ENCODE measurements at regions not wholly inside any gene's neighbourhood (a gene's known extent, or its start where the extent isn't known, plus 50 kb on each side); places are given as distances from the start of the nearest gene placed in this dataset.

DNA sequence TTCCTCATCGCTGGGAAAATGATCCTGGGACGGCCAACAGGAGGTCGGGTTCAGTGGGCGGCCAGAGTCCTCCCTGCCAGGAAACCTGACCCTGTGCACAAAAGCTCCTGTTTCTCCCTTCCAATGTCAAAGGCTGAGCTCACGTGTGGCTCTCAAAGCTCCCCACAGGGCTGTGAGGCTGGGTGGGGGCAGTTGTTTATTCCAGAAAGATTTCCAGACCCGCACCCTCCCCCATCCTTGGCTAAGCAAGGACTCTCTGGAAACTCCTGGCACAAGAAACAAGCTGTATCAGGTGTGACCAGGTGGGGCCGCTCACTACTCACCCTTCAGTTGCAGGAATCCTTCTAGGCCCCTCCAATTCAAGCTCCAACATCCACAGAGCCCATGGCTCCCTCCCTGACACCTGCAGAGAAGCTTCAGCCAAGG is 131.9 kb downstream of the SHANK2 start:
- no peak for DNase-seq

GRCh38 chr11:71119656-71120269 is 132.6 kb downstream of the SHANK2 start:
- DNase-seq, result no peak

- DNase-seq, result no peak
Measured at GRCh38 chr11:71118671-71119250, 133.6 kb downstream of the SHANK2 start.

DNA sequence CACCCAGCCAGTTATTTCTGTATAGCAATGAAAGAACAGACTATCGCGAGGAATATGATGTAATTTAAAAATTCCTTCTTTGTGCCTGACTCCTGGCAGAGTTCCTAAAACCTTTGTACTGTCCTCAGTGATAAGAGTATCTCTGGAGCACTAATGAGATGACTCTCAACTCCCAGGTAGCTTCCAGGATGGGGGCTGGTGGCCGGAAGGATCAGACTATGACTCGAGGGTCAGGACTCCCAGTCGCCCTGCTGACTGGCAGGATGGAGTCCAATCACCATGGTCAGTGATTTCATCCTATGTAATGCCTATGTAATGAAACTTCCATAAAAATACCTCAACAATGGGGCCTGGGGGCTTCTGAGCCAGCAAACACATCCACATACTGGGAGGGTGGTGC is 135.1 kb downstream of the SHANK2 start:
- DNase-seq, result no peak

DNA sequence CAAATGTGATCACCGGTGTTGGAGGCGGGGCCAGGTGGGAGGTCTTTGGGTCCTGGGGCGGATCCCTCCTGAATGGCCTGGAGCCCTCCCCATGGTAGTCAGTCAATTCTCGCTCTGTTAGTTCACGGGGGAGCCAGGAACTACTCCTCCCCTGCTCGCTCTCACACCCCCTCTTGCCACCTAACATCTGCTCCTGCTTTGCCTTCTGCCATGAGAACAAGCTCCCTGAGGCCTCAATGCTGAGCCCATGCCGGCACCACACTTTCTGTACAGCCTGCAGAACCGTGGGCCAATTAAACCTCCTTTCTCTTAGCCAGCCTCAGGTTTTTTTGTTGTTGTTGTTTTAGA is 135.7 kb downstream of the SHANK2 start:
- DNase-seq, result no peak

DNA sequence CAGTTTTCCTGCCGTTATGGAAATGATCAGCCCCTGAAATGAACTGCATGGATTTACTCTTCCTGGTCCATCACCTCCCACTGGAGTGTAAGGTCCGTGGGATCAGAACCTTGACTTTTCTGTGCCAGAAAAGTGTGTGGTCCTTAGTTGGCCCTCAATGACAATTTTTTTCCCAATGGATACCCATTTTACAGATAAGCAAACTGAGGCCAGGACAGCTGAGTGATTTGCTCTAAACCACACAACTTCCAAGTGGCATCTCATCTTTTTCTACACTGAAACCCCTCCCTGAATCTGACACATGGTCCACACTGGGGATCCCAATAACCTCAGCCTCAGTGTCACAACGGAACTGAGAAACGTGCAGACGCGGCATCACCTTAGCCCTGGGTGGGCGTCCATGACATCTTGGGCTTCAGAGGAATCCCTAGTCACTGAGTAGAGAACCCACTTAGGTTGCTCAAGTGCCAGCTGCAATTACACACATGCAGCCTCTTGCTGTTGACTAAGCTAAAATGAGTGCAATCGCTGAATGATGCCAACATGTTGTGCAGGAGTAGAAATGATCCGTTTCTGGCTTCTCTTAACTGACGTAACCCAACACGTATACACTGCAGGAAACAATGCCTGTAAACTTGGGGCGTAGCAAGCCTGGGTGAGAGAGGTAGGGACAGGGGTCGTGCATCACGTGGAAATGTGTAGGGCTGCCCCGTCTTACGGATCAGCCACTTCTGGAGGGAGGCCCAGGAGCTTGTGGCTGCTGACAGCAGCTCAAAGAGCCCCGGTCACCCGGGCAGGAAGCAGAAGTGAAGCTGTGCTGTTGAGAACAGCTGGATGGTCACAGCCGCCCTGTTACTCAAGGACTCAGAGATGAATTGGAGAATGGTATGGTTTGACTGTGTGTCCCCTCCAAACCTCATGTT is 136.3 kb downstream of the SHANK2 start:
- DNase-seq, result no peak

DNA sequence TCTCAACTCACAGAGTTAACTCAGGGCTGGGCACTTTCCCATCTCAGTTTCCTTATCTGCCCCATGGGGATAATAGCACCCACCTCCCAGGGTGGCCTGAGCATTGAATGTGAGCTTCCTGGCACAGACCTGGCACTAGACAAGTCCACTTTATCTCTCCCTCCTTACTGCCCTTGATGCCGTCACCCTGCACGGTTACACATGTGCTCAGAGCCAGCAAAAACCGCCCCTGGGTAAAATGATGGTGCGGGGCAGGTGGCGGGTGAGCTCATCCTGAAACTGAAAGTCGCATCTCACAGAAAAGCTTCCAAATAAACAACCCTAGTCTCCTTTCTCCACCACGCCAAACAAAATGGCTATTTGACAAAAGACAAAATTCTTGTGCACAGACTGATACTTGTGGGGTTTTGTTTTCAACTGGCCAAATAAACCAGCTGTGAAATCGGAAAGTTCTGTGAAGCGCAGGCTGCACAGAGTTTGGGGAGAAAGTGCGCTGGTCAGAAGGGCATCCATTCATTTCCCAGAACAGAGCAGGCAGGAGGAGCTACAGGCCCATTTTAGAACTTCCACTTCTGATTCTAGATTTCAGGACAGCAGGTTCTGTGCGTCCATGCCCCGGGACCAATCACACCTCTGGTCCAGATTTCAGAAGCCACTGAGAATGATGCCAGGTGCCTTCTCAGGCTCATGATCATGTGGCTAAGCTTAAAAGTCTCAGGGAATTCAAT is 138.1 kb downstream of the SHANK2 start:
- no peak for DNase-seq

DNA sequence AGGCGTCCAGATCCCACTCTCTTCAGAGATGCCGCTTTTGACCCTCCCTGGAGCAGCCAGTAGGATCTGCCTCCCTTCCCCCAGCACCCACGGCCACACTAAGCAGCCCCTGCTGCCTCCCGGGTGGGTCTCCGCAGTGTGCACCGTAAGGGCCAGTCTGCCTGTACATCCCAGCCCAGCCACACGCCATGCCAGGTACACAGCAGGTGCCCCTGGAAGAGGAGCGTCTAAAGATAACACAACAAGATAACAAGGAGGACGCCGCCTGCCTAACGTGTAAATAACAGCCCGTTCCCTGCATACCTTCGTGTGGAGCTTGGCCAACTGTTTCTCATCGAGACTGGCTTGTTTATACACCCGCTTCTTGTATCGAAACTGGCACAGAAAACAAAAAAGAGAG is 139.4 kb downstream of the SHANK2 start:
- DNase-seq, result no peak

- no peak for DNase-seq
Measured at GRCh38 chr11:71112454-71112853, 139.9 kb downstream of the SHANK2 start.

DNA sequence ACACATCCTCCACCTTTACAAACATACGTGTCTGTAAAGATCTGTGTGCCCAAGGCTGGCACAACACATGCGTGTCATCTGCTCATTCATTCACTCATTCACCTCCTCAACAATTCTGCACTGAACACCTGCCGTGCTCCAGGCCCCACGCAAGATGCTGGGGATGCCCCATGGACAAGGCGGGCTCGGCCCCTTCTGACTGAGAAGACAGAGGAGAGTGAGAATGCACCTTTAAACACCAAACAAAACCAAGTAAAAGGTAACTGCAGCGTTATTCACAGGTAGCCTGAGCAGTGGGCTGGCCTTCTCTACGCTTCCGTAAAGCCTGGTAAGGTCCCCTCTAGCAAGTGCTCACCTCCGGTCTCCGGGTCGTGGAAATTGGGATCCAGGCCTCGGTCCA is 142.8 kb downstream of the SHANK2 start:
- no peak for DNase-seq

DNA sequence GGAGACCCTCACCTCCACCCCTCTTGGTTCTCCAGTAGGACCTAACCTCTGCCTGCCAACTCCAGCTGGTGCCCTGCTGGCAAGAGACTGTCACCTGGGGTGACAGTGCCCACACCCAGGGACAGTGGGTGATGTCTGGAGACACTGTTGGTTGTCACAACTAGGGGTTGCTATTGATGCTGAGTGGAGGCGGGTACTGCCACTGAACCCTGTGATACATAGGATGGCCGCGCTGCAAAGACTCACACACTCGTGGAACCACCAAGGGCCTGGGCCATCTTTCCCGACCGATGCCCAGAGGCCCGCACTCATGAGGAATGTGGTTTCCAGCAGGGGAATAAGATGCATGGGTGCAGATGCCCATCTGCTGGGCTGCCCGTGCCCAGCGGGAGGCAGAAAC is 143.2 kb downstream of the SHANK2 start:
- DNase-seq, result no peak

- DNase-seq, result no peak
Measured at GRCh38 chr11:71108013-71108865, 144.1 kb downstream of the SHANK2 start.

DNA sequence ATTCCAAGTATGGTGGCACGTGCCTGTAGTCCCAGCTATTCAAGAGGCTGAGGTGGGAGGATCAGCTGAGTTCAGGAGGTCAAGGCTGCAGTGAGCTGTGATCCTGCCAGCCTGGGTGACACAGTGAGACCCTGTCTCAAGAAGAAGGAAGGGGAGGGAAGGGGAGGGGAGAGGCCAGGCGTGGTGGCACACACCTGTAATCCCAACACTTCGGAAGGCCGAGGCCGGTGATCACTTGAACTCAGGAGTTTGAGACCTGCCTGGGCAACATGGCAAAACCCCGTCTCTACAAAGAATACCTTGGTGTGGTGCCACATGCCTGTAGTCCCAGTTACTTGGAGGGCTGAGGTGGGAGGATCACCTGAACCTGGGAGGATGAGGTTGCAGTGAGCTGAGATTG is 145.7 kb downstream of the SHANK2 start:
- DNase-seq, result no peak

GRCh38 chr11:71103266-71103665 is 149.1 kb downstream of the SHANK2 start:
- DNase-seq, result no peak

DNA sequence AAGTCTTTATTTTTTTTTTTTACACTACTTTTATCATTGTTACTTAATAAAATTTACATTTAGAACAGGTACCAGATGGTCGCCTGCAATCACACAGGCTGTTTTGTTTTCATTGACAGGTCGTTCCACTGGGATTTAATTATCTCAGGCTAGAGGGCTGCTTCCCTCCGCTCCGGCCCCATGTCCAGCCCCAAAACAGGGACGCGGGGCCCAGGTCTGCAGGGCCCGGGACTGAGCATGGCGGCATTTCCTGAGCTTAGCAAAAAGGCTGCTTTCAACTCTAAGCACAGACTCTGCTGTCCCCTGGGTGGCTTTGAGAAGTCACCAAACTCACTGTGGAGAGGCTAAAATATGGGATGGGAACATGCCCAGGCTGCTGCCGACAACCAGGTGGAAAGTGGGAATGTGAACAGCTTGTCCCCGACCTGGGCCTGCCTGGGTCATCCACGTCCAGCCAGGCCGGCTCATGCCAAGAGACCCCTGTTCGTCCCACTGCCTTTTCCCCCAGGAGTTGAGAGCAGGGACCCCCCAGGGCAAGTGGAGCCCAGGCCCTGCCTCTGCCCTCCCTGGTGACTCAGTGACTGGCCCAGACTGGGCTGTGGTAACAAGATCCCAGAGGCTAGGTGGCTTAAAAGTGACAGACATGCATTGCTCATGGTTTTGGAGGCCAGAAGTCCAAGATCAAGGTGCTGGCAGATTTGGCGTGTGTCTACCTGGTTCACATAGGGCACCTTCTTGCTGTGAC is 150.0 kb downstream of the SHANK2 start:
- DNase-seq, result no peak

DNA sequence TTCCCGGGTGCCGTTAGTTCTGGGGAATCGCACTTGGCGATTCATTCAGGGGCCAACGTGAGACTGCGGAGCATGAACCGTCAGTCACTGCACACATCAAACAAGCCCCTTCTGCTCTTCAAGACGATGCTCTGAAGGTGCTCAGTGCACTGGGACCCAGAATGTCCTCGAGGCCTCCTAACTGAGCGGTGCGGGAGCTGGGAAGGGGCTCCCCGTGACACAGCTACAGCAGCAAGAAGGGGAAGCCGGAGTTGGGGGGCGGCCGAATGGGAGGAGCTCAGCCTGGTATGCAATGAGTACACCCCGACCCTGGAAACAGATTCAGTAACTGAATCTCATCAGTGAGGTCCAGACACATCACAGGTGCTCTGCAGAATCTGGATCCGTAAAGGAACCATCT is 150.8 kb downstream of the SHANK2 start:
- no peak for DNase-seq

GRCh38 chr11:71101046-71101445 is 151.3 kb downstream of the SHANK2 start:
- no peak for DNase-seq

GRCh38 chr11:71098776-71099175 is 153.6 kb downstream of the SHANK2 start:
- no peak for DNase-seq

DNA sequence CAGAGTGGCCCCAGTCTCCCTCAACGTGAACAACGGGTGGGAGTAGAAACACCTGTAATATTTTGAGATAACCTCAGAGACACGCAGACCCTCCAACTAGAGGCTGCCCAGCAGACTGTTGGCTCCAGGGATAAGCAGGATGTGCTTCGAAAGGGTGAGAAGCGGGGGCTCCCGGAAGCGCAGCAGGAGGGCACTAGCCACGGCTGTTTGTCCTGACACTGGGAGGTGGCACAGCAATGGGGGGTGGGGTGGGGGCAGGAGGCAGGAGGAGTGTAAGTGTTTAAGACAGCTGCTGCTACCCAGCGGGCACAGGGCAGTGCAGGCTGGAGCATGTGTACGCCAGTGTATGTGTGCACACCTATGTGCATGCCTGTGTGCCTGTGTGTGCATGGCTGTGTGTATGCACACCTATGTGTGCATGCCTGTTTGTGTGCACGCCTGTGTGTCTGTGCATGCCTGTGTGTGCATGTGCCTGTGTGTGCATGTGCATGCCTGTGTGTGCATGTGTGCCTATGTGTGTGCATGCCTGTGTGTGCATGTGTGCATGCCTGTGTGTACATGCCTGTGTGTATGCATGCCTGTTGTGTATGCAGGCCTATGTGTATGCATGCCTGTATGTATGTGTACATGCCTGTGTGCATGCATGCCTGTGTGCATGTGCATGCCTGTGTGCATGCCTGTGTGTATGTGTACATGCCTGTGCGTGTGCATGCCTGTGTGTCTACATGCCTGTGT is 154.7 kb downstream of the SHANK2 start:
- no peak for DNase-seq

DNA sequence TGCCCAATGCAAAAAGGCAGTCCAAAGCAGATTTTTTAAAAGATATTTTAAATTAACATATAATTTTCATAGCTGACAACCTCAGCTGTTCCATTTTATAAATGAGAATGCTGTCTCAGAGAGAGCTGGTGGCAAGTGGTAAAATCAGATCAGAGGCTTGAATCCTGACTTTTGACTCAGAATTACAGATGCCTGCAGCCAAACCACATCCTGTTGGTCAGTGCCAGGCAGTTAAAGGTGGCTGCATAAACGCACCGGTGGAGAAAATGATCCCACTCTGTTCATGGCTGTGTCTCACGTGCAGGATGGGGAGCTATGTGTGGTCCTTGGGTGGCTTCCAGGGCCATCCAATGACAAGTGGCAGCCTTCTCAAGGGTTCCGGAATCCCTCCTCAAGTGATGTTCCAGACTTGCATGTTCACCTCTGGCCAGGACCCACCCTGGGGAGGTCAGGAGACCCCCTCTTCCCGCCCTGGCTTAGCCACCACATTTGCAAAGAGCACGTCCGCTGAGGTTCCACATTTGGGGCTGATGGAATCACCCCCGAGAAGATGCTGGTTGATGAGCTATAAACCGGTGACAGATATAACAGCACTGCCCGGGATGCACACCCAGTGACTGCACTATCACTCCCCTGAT is 155.5 kb downstream of the SHANK2 start:
- DNase-seq, result no peak
